Activated CD8-positive, alpha-beta memory T cell treated with anti-CD3 and anti-CD28 coated beads for 4 hours (primary cell): ENCODE measurements at regions not wholly inside any gene's neighbourhood (a gene's known extent, or its start where the extent isn't known, plus 50 kb on each side); places are given as distances from the start of the nearest gene placed in this dataset.
"Not testable (repeated sequence)": the region's sequence is repeated elsewhere in the genome, so short reads cannot be mapped to it uniquely, and the experiment has no call there.

Experiments used
- DNase-seq, 2 donors: peaks; one replicate each; pipeline ENCODE4 v3.0.0-alpha.2; 2020; ENCODE audit warnings: low read depth in 2 of 2

DNA sequence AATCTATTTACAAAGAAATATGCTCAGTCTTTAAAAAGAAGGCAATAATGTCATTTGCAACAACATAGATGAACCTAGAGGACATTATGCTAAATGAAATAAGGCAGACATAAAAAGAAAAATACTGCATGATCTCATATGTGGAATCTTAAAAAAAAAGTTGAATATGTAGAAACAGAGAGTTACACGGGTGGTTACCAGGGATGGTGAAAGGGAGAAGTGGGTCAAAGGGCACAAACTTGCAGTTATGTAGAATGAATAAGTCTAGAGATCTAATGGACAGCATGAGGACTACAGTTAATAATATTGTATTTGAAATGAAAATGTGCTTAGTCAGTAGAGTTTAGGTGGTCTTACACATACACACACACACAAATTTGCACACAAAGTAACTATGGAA is 88.2 kb upstream of the CCDC71L start:
- DNase-seq, result no peak

DNA sequence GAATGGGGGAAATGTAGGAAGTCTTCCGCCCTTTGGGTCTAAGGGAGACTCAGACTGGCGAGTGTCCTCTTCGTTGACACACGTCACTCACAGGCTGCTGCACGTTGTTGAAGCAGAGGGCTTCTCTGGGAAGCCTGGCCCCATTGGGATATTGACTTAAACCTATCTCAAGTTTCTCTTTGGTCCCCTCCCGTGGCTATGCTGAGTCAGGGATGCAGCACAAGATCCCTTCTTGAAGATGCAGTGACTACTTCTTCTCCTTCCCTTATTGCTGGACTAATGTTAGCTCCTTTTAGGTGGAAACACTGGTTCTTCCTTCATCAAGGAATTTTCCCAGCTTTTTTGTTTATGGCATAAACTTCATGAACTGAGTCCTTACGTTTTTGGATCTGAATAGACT is 89.8 kb upstream of the CCDC71L start:
- no peak for DNase-seq

GRCh38 chr7:106752367-106752766 is 91.4 kb upstream of the CCDC71L start:
- DNase-seq, result no peak

GRCh38 chr7:106755024-106755423 is 94.1 kb upstream of the CCDC71L start:
- DNase-seq, result not testable (repeated sequence)

- DNase-seq, result no peak
Observed at GRCh38 chr7:106755641-106756040, 94.7 kb upstream of the CCDC71L start.

DNA sequence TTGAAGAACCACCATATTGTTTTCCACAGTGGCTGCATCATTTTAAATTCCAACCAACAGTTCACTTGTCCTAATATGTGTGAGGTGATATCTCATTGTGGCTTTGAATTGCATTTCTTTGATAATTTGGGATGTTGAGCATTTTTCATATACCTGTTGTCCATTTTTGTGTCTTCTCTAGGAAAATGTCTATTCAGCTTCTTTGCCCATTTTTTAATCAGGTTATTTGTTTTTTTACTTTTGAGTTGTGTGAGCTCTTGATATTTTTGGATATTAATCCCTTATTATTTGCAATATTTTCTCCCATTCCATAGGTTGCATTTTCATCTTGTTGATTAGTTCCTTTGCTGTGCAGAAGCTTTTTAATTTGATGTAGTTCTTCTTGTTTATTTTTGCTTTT is 95.1 kb upstream of the CCDC71L start:
- DNase-seq, result no peak

DNA sequence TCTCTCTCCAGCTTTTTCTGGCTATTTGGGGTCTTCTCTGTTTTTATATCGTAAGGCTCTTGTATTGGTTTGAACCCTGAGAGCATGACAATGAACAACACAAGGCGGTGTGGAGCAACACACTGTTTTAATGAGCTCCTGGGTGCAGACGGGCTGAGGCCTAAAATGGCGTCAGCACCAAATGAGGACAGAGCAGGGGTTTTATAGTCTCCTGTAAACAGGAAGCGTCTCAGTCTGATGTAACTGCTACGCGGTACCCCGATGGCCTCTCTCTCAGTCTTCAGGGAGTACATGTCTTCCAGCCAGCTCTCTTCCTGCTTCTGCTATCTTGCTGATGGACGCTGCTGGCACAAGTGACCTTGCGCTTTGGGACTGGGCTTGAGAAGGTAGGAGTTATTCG is 95.9 kb upstream of the CCDC71L start:
- no peak for DNase-seq

DNA sequence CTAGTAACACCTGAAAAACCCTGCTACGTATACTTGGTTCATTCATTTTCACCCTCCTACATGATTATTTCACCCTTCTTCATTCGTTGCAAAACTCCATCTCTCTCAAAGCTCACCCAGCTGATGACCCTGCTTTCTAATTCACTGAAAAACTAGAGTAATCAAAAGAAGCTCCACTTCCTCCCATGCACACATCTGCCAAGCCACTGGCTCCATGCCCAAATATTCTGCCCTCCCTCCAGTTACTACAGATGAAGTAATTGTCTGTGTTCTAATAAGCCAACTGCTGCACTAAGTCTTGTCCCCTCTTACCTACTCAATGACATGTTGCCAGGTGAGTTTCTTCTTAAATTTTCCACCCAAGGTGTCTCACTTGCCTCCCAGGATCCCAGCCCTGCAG is 96.9 kb upstream of the CCDC71L start:
- DNase-seq, result no peak

GRCh38 chr7:106762845-106763244 is 101.9 kb upstream of the CCDC71L start:
- not testable (repeated sequence) for DNase-seq

DNA sequence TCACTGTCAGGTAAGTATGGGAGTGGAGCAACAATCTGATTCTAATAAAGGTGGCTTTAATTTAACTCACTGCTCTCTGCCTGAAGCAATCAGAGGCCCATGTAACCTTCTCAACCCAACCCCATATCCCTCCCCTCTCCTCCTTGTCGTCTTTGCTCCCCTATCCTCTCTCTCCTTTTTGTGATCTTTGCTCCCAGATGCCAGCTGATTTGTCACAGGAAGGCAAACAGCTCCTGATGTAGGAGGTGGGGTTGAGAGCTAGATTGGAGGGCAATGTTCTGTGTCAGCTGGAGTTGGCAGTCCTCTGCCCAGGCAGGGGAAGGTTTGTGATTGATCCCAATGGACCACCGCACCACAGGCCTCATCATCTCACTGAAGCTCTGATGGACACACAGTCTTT is 101.4 kb upstream of the PIK3CG start:
- DNase-seq, result no peak

DNA sequence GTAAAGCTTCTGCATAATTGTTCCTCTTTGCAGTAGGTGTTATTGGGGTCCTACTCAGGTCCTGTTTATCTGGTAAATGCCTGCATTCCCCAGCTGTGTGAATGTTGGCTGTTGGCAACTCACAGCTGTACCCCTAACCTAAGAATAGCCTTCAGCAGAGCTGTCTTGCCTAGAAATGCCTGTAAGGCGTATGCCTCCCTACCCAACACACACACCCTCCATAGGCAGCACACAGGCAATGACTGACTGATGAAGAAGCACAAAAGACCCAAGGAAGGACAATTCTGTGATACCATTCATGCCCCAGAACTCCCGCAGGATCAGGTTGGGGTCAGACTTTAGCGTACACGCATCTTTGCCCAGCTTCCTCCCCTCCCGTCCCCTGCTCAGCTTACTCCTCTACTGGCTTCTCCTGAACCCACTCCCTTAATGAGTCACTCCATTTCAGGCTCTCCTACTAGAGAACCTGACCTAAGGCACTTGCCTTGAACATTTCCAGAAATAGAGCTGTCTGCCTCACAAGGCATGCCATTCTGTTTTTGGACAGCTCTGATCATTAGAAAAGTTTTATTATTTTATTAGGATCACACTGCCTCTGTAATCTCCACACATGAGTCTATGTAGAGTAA is 99.2 kb upstream of the PIK3CG start:
- DNase-seq, result no peak

- DNase-seq, result no peak
Observed at GRCh38 chr7:106766551-106766950, 98.5 kb upstream of the PIK3CG start.

DNA sequence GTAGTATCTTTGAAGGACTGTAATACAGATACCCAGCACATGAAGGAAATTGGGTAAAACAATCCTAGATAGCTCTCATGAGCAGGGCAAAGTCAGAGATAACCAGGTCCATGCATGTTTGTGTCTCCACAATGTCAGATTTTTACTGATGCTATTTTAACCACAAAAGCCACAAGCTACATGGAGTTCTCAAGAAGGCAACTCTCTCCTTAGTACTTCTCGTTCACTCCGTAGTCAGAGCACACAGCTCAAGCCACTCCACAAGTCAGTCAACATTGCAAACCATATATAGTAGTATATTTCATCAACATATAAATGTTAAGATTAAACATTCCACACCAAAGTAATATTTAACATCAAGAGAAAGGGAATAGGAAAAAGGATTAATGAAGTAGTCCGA is 98.0 kb upstream of the PIK3CG start:
- DNase-seq, result no peak

- DNase-seq, result no peak
Observed at GRCh38 chr7:106767498-106768323, 97.4 kb upstream of the PIK3CG start.

- DNase-seq, result no peak
Observed at GRCh38 chr7:106768324-106768751, 96.7 kb upstream of the PIK3CG start.

DNA sequence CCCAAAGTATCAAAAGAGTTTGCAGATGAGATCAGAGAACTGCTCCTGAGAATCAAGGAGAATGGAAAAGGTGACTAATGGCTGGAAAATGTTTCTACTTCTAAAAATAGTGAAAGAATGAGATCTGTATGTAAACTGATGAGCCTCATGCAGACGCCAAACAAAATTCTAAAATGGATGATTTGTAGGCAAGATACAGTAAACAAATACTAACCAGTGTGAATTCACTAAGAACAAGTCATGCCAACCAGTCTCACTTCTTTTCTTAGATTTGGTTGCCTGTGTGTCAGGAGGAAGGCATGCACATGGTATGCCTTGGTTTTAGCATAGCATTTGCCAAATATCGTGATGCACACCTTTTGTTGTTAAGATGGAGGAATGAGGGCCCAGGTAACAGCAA is 94.9 kb upstream of the PIK3CG start:
- no peak for DNase-seq

DNA sequence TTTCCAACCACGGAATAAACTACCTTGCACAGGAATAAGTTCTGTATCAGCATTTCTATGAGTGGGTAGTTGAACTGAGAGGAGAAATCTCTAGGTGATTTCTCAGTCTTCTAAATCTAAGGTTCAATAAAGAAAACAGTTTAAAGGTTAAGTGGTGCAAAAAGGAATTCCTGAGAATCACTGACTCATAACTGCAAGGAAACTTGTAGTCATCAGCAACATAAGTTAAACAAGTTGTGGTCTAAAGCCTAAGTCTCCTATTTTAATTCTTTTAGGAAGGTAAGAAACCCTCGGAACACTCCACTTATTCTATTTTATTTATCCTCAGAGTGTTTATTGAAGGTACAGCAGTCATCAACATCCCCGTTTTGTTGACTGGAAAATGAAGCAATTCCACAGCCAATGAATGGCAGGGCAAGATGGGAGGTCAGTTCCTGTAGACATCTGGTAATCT is 92.4 kb upstream of the PIK3CG start:
- no peak for DNase-seq

DNA sequence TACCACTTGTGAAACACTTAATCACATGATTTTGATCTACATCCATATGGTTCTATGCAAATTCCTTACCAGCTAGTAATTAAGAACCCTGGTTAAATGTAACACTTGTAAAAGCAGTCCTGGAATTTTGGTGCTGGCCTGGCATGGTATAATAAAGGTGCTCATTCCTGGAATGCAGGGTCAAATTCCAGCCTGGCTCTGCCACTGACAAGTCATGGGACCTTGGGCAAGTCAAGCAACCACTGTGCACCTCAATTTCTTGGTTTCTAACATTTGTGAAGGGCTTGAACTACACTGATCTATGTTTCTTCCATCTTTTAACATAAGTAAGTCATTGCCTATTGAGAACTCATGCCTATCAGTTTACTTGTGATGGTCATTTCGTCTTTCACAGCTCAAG is 91.9 kb upstream of the PIK3CG start:
- no peak for DNase-seq

DNA sequence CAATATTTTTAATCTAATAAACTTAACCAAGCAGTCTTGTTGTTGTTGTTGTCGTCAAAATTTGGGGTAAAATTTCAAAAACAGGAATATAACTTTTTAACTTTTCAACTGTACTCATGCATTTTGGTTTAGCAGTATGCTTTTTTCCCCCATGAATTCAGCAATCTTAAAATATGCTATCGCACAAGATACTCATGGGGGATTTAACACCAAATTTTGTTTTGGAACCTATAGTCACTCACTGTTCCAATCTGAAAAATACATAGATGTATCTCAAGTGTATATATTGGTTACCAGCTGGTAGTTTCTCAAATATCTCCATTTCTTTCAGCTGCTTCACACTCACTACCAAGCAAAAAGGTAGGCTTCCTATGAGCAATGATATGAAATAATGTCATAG is 91.4 kb upstream of the PIK3CG start:
- DNase-seq, result no peak

DNA sequence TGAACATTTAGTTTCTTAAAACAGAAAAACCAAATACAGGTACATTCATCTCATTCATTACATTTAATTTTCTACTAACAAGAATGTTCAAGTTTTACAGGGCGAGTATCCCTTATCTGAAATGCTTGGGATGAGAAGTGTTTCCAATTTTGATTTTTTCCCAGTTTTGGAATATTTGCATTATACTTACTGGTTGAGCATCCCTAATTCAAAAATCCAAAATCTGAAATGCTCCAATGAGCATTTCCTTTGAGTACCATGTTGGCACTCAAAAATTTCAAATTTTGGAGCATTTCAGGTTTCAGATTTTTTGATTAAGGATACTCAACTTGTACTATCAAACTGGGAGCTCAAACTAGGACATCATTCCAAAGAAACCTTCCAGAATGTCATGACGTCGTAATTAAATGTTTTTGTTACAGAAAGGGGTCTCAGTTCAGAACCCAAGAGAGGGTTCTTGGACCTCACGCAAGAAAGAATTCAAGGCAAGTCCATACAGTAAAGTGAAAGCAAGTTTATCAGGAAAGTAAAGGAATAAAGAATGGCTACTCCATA is 90.8 kb upstream of the PIK3CG start:
- DNase-seq, result no peak

DNA sequence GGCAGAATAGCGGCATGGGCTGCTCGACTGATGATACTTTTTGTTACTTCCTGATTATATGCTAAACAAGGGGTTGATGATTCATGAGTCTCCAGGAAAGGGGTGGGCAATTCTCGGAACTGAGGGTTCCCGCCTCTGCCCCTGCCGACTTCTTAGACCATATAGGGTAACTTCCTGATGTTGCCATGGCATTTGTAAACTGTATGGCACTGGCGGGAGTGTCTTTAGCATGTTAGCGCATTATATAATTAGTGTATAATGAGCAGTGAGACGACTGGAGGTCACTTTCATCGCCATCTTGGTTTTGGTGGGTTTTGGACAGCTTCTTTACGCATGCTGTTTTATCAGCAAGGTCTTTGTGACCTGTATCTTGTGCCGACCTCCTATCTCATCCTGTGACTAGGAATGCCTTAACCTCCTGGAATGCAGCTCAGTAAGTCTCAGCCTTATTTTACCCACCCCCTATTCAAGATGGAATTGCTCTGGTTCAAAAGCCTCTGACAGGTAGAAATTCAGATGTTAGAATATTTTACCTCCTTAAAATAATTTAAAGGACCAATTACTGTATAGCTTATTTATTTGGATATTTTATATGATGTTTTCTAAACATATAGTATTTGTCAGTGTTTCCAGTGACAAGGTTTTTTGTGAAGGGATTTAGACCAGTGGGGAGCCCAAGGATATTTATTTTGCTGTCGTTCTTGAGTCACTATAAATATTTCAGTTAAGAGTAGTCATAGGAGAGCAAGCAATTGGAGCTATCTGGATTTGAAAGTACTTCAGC is 90.1 kb upstream of the PIK3CG start:
- peak in 1 of 2 donors; percentile 14 for DNase-seq

GRCh38 chr7:106775552-106775936 is 89.5 kb upstream of the PIK3CG start:
- DNase-seq, result no peak
